Stimulated activated CD8-positive, alpha-beta memory T cell treated with anti-CD3 and anti-CD28 coated beads, Interleukin-12 subunit alpha, Interleukin-12 subunit beta, amount 100 ng/mL, for 24 hours (primary cell): ENCODE measurements at regions not wholly inside any gene's neighbourhood (a gene's known extent, or its start where the extent isn't known, plus 50 kb on each side); places are given as distances from the start of the nearest gene placed in this dataset.

Source experiments
- DNase-seq: peaks from one replicate; pipeline ENCODE4 v3.0.0-alpha.2; 2020; ENCODE audit errors: extremely low read depth

- DNase-seq = no peak
Observed at GRCh38 chr14:97517566-97518234, 720.5 kb downstream of the VRK1 start.

GRCh38 chr14:97523936-97524335 is 726.8 kb downstream of the VRK1 start:
- DNase-seq = no peak

GRCh38 chr14:97524589-97525319 is 727.6 kb downstream of the VRK1 start:
- DNase-seq = no peak

GRCh38 chr14:97527993-97528392 is 730.8 kb downstream of the VRK1 start:
- DNase-seq = no peak

GRCh38 chr14:97532052-97532451 is 734.9 kb downstream of the VRK1 start:
- no peak for DNase-seq

GRCh38 chr14:97536421-97536820 is 739.2 kb downstream of the VRK1 start:
- no peak for DNase-seq

- peak; percentile 5 for DNase-seq
Observed at GRCh38 chr14:97538749-97539410, 741.7 kb downstream of the VRK1 start.

- no peak for DNase-seq
Observed at GRCh38 chr14:97539411-97539795, 742.2 kb downstream of the VRK1 start.

- no peak for DNase-seq
Observed at GRCh38 chr14:97539884-97540283, 742.7 kb downstream of the VRK1 start.

- DNase-seq = no peak
Observed at GRCh38 chr14:97543221-97543620, 746.0 kb downstream of the VRK1 start.

GRCh38 chr14:97543816-97544215 is 746.6 kb downstream of the VRK1 start:
- DNase-seq = no peak

- DNase-seq = no peak
Observed at GRCh38 chr14:97544571-97544970, 747.4 kb downstream of the VRK1 start.

GRCh38 chr14:97546491-97547230 is 749.5 kb downstream of the VRK1 start:
- DNase-seq = no peak

GRCh38 chr14:97550463-97550862 is 753.3 kb downstream of the VRK1 start:
- no peak for DNase-seq

- no peak for DNase-seq
Observed at GRCh38 chr14:97554597-97554996, 757.4 kb downstream of the VRK1 start.

GRCh38 chr14:97564334-97564733 is 767.2 kb downstream of the VRK1 start:
- no peak for DNase-seq

- DNase-seq = no peak
Observed at GRCh38 chr14:97571201-97571600, 774.0 kb downstream of the VRK1 start.

GRCh38 chr14:97571866-97572555 is 774.8 kb downstream of the VRK1 start:
- DNase-seq = no peak

- no peak for DNase-seq
Observed at GRCh38 chr14:97572583-97573458, 775.6 kb downstream of the VRK1 start.

GRCh38 chr14:97575677-97576076 is 778.5 kb downstream of the VRK1 start:
- no peak for DNase-seq
